ENCODE measurements at regions not wholly inside any gene's neighbourhood (a gene's known extent, or its start where the extent isn't known, plus 50 kb on each side); places are given as distances from the start of the nearest gene placed in this dataset.

- H3K79me2 ChIP-seq (ENCODE audit: control insufficient read depth, insufficient read depth, low read length): no peaks in the 10 kb centered on the region
- H2AFZ ChIP-seq (ENCODE audit: control insufficient read depth, low read length): no peak overlapping the region
- H3K9me1 ChIP-seq (ENCODE audit: control insufficient read depth, extremely low read depth, insufficient read depth, low read length): no peaks in the 10 kb centered on the region
- DNase-seq (ENCODE audit: low read depth, low spot score): no peak
- dilution Hi-C loops (cut with MboI; ENCODE audit: extremely low pct_ligation_motif_present, low sequenced_read_pairs): no loop called here
- TF ChIP-seq CTCF (optimal IDR thresholded peaks at IDR 0.05 in 1 of 3, IDR thresholded peaks at IDR 0.05 in 1 of 3, conservative IDR thresholded peaks at IDR 0.05 in 1 of 3; ENCODE audit: extremely low read depth in 1 of 3, insufficient read depth in 2 of 3, low read length in 3 of 3) (no peak), EZH2 (IDR thresholded peaks at IDR 0.05; ENCODE audit: low read length) (no peak)
- no peak overlapping the region for H3K9ac ChIP-seq (ENCODE audit: control insufficient read depth, extremely low read depth, insufficient read depth, low read length)
- H3K9me3 ChIP-seq (ENCODE audit: control insufficient read depth, low read depth, low read length): no peaks in the 10 kb centered on the region
- no peaks in the 10 kb centered on the region for H3K36me3 ChIP-seq (ENCODE audit: control insufficient read depth in 2 of 2, extremely low read depth in 1 of 2, insufficient read depth in 2 of 2, low read length in 2 of 2)
- no peak overlapping the region for H3K4me2 ChIP-seq (ENCODE audit: control insufficient read depth, extremely low read depth, insufficient read depth, low read depth, low read length)
- FAIRE-seq: no peak
- no peaks in the 10 kb centered on the region for H4K20me1 ChIP-seq (ENCODE audit: control insufficient read depth, extremely low read depth, insufficient read depth, low read length)
- H3K27me3 ChIP-seq (ENCODE audit: control insufficient read depth, extremely low read depth, insufficient read depth, low read length): no peaks in the 10 kb centered on the region
- H3K4me3 ChIP-seq (ENCODE audit: control insufficient read depth in 2 of 3, extremely low read depth in 1 of 3, insufficient read depth in 2 of 3, low read depth in 1 of 3, low read length in 3 of 3): no peak overlapping the region
- no peaks in the 10 kb centered on the region for H3K4me1 ChIP-seq (ENCODE audit: control insufficient read depth, extremely low read depth, insufficient read depth, low read length)
- no peak overlapping the region for H3K27ac ChIP-seq (ENCODE audit: control insufficient read depth, insufficient read depth, low read length)
Measured at GRCh38 chr5:118196229-118196628, 792.1 kb downstream of the DTWD2 start.

GRCh38 chr5:118195211-118195610 lies 793.1 kb downstream of the DTWD2 start:
- no peak for FAIRE-seq

More at GRCh38 chr5:118195211-118195610, 793.1 kb downstream of the DTWD2 start:
- Histone ChIP-seq H4K20me1 (ENCODE audit: control insufficient read depth, extremely low read depth, insufficient read depth, low read length) (no peaks in the 10 kb centered on the region), H3K9me3 (ENCODE audit: control insufficient read depth, low read depth, low read length) (no peaks in the 10 kb centered on the region), H2AFZ (ENCODE audit: control insufficient read depth, low read length) (no peak overlapping the region), H3K27ac (ENCODE audit: control insufficient read depth, insufficient read depth, low read length) (no peak overlapping the region), H3K4me1 (ENCODE audit: control insufficient read depth, extremely low read depth, insufficient read depth, low read length) (no peaks in the 10 kb centered on the region), H3K4me3 (ENCODE audit: control insufficient read depth in 2 of 3, extremely low read depth in 1 of 3, insufficient read depth in 2 of 3, low read depth in 1 of 3, low read length in 3 of 3) (no peak overlapping the region), H3K27me3 (ENCODE audit: control insufficient read depth, extremely low read depth, insufficient read depth, low read length) (no peaks in the 10 kb centered on the region), H3K79me2 (ENCODE audit: control insufficient read depth, insufficient read depth, low read length) (no peaks in the 10 kb centered on the region), H3K4me2 (ENCODE audit: control insufficient read depth, extremely low read depth, insufficient read depth, low read depth, low read length) (no peak overlapping the region), H3K9ac (ENCODE audit: control insufficient read depth, extremely low read depth, insufficient read depth, low read length) (no peak overlapping the region), H3K36me3 (ENCODE audit: control insufficient read depth in 2 of 2, extremely low read depth in 1 of 2, insufficient read depth in 2 of 2, low read length in 2 of 2) (no peaks in the 10 kb centered on the region), H3K9me1 (ENCODE audit: control insufficient read depth, extremely low read depth, insufficient read depth, low read length) (no peaks in the 10 kb centered on the region)
- DNase-seq (ENCODE audit: low read depth, low spot score): no peak
- dilution Hi-C loops (cut with MboI; ENCODE audit: extremely low pct_ligation_motif_present, low sequenced_read_pairs): no loop called here
- TF ChIP-seq CTCF (optimal IDR thresholded peaks at IDR 0.05 in 1 of 3, IDR thresholded peaks at IDR 0.05 in 1 of 3, conservative IDR thresholded peaks at IDR 0.05 in 1 of 3; ENCODE audit: extremely low read depth in 1 of 3, insufficient read depth in 2 of 3, low read length in 3 of 3) (no peak), EZH2 (IDR thresholded peaks at IDR 0.05; ENCODE audit: low read length) (no peak)

Measured in keratinocyte (primary cell).